ENCODE measurements at regions not wholly inside any gene's neighbourhood (a gene's known extent, or its start where the extent isn't known, plus 50 kb on each side); places are given as distances from the start of the nearest gene placed in this dataset.
"Not testable (repeated sequence)": the region's sequence is repeated elsewhere in the genome, so short reads cannot be mapped to it uniquely, and the experiment has no call there.

GRCh38 chr1:91101328-91101727, 79.5 kb upstream of the ZNF644 start:
- no peaks in the 10 kb centered on the region for H4K20me1 ChIP-seq (ENCODE audit: insufficient read depth)
- H3K4me2 ChIP-seq, result no peak overlapping the region
- H3K79me2 ChIP-seq (ENCODE audit: insufficient read depth, low read depth), result no peaks in the 10 kb centered on the region
- no peak for TF ChIP-seq CTCF (conservative IDR thresholded peaks at IDR 0.05; ENCODE audit: low read depth, low read length)
- H3K27ac ChIP-seq, result no peak overlapping the region
- H3K27me3 ChIP-seq (ENCODE audit: insufficient read depth, low read depth), result no peaks in the 10 kb centered on the region
- peaks cover 15% of the 10 kb centered on the region for H3K4me1 ChIP-seq (ENCODE audit: low read depth, poor library complexity, severe bottlenecking)
- H3K36me3 ChIP-seq (ENCODE audit: insufficient read depth), result no peaks in the 10 kb centered on the region
- no peak overlapping the region for H2AFZ ChIP-seq (ENCODE audit: low read depth)
- H3K4me3 ChIP-seq (IDR thresholded peaks at IDR 0.05; ENCODE audit: insufficient read depth, low read depth, low read length), result no peak overlapping the region
- H3K9ac ChIP-seq, result no peak overlapping the region

GRCh38 chr1:91099746-91100621, 78.1 kb upstream of the ZNF644 start:
- Histone ChIP-seq H3K4me3 (IDR thresholded peaks at IDR 0.05; ENCODE audit: insufficient read depth, low read depth, low read length) (no peak overlapping the region), H2AFZ (ENCODE audit: low read depth) (no peak overlapping the region), H3K79me2 (ENCODE audit: insufficient read depth, low read depth) (no peaks in the 10 kb centered on the region), H3K4me1 (ENCODE audit: low read depth, poor library complexity, severe bottlenecking) (peaks cover 15% of the 10 kb centered on the region), H3K27ac (no peak overlapping the region), H4K20me1 (ENCODE audit: insufficient read depth) (no peaks in the 10 kb centered on the region), H3K9ac (no peak overlapping the region), H3K36me3 (ENCODE audit: insufficient read depth) (no peaks in the 10 kb centered on the region), H3K27me3 (ENCODE audit: insufficient read depth, low read depth) (no peaks in the 10 kb centered on the region), H3K4me2 (no peak overlapping the region)
- no peak for TF ChIP-seq CTCF (conservative IDR thresholded peaks at IDR 0.05; ENCODE audit: low read depth, low read length)

- TF ChIP-seq CTCF (conservative IDR thresholded peaks at IDR 0.05; ENCODE audit: low read depth, low read length), result no peak
- H3K4me1 ChIP-seq (ENCODE audit: low read depth, poor library complexity, severe bottlenecking), result peaks cover 15% of the 10 kb centered on the region
- H3K4me2 ChIP-seq, result no peak overlapping the region
- H4K20me1 ChIP-seq (ENCODE audit: insufficient read depth), result no peaks in the 10 kb centered on the region
- H3K9ac ChIP-seq, result no peak overlapping the region
- no peaks in the 10 kb centered on the region for H3K27me3 ChIP-seq (ENCODE audit: insufficient read depth, low read depth)
- no peak overlapping the region for H3K27ac ChIP-seq
- H2AFZ ChIP-seq (ENCODE audit: low read depth), result no peak overlapping the region
- H3K4me3 ChIP-seq (IDR thresholded peaks at IDR 0.05; ENCODE audit: insufficient read depth, low read depth, low read length), result no peak overlapping the region
- H3K36me3 ChIP-seq (ENCODE audit: insufficient read depth), result no peaks in the 10 kb centered on the region
- no peaks in the 10 kb centered on the region for H3K79me2 ChIP-seq (ENCODE audit: insufficient read depth, low read depth)
Observed at GRCh38 chr1:91098299-91098906, 76.6 kb upstream of the ZNF644 start.

- not testable (repeated sequence) for H3K36me3 ChIP-seq (ENCODE audit: insufficient read depth); H3K4me3 ChIP-seq (IDR thresholded peaks at IDR 0.05; ENCODE audit: insufficient read depth, low read depth, low read length); H4K20me1 ChIP-seq (ENCODE audit: insufficient read depth); H3K27me3 ChIP-seq (ENCODE audit: insufficient read depth, low read depth); H3K9ac ChIP-seq; H3K4me2 ChIP-seq; H3K27ac ChIP-seq; H2AFZ ChIP-seq (ENCODE audit: low read depth); H3K4me1 ChIP-seq (ENCODE audit: low read depth, poor library complexity, severe bottlenecking); H3K79me2 ChIP-seq (ENCODE audit: insufficient read depth, low read depth)
Observed at GRCh38 chr1:91095321-91095720, 73.5 kb upstream of the ZNF644 start.

- Histone ChIP-seq H4K20me1 (ENCODE audit: insufficient read depth) (no peaks in the 10 kb centered on the region), H2AFZ (ENCODE audit: low read depth) (no peak overlapping the region), H3K27me3 (ENCODE audit: insufficient read depth, low read depth) (no peaks in the 10 kb centered on the region), H3K9ac (no peak overlapping the region), H3K27ac (no peak overlapping the region), H3K4me2 (no peak overlapping the region), H3K4me3 (IDR thresholded peaks at IDR 0.05; ENCODE audit: insufficient read depth, low read depth, low read length) (no peak overlapping the region), H3K4me1 (ENCODE audit: low read depth, poor library complexity, severe bottlenecking) (no peaks in the 10 kb centered on the region), H3K36me3 (ENCODE audit: insufficient read depth) (no peaks in the 10 kb centered on the region), H3K79me2 (ENCODE audit: insufficient read depth, low read depth) (no peaks in the 10 kb centered on the region)
- TF ChIP-seq CTCF (conservative IDR thresholded peaks at IDR 0.05; ENCODE audit: low read depth, low read length), result no peak
Observed at GRCh38 chr1:91092503-91092902, 70.7 kb upstream of the ZNF644 start.
